ENCODE measurements at regions not wholly inside any gene's neighbourhood (a gene's known extent, or its start where the extent isn't known, plus 50 kb on each side); places are given as distances from the start of the nearest gene placed in this dataset.

GRCh38 chr9:108109927-108110690 is 620.5 kb upstream of the KLF4 start:
- TF ChIP-seq ZNF274 (IDR thresholded peaks at IDR 0.05; ENCODE audit: low read depth, low read length) (no peak), YY1 (IDR thresholded peaks at IDR 0.05; ENCODE audit: insufficient read depth, insufficient read length) (no peak), SUZ12 (IDR thresholded peaks at IDR 0.05; ENCODE audit: extremely low read depth, insufficient read depth, insufficient read length) (no peak)

All from NT2/D1 (cell line).